HG02870 (cell line): ENCODE measurements at regions not wholly inside any gene's neighbourhood (a gene's known extent, or its start where the extent isn't known, plus 50 kb on each side); places are given as distances from the start of the nearest gene placed in this dataset.
A peak's percentile ranks its signal among the peaks of the same experiment; 100 is the strongest.

Source experiments
- ATAC-seq: cut with Tn5 transposase; IDR thresholded peaks from one replicate; pipeline ENCODE4 v1.9.1; 2021; ENCODE audit warnings: mild to moderate bottlenecking, moderate library complexity; ENCODE audit not compliant: unreplicated experiment

GRCh38 chr14:34220378-34220706 lies 241.7 kb downstream of the SPTSSA start:
- no peak for ATAC-seq

- no peak for ATAC-seq
Observed at GRCh38 chr14:34219661-34220377, 242.2 kb downstream of the SPTSSA start.

GRCh38 chr14:34218881-34219280 lies 243.2 kb downstream of the SPTSSA start:
- no peak for ATAC-seq

GRCh38 chr14:34214961-34215360 lies 247.1 kb downstream of the SPTSSA start:
- ATAC-seq: no peak

- no peak for ATAC-seq
Observed at GRCh38 chr14:34213332-34213731, 248.7 kb downstream of the SPTSSA start.

GRCh38 chr14:34212172-34212929 lies 249.7 kb downstream of the SPTSSA start:
- ATAC-seq: no peak

- peak; percentile 70 for ATAC-seq
Observed at GRCh38 chr14:34211732-34212131, 250.3 kb downstream of the SPTSSA start.

DNA sequence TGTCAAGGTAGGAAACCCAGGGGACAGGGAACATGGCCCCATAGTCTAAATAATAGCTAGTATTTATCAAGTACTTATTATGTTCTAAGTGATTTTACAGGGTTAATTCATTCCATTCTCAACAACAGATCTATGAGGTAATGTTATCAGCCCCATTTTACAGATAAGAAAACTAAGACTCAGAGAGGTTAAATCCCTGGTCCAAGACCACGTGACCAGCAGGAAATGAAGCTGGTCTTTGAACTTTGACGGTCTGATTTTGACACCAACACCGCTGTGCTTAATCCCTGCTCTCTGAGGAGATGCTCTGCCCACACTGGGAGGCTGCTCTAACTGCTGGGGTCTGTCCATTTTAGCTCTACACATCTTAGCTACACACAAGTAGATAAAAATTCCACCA lies 253.5 kb downstream of the SPTSSA start:
- no peak for ATAC-seq

- ATAC-seq: no peak
Observed at GRCh38 chr14:34205799-34206198, 254.9 kb upstream of the EGLN3 start.

DNA sequence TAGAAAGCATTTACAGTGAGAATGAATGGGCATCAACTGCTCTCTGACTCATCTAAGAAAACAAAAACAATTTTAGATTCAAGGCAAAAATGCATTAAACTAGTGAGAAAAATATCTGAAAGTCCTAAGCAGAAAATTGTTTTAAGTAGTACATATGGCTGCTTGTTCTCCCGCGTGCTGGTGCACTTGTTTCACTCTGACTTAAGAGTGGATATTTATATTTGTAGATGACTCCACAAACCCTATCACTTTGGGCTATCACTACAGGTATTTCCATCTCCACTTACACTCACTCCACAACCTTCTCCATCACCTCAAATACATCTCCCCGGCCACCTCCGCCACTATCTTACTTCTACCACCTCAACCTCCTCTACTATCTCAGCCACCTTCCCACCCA lies 253.9 kb upstream of the EGLN3 start:
- ATAC-seq: no peak

DNA sequence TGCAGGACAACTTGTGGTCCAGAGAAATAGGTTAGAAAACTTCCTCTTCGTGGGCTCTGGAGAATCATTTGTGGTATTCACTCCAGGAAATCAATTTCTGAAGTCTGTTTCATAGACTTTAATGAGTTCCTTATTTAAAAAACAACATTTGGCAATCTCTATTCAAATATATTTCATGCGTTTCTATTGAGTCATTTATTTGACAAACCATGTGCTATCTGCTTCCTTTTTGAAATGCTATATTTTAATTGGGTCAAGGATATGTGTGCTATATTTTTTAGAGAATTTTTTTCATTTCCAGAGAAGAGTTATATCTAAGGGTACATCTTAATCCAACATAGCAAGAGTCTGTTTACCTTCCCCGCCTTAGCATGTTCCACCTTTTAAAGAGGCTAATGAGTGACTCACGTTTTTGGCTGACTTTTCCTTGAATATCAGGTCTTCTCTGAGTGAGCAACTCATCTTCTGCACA lies 252.4 kb upstream of the EGLN3 start:
- no peak for ATAC-seq

DNA sequence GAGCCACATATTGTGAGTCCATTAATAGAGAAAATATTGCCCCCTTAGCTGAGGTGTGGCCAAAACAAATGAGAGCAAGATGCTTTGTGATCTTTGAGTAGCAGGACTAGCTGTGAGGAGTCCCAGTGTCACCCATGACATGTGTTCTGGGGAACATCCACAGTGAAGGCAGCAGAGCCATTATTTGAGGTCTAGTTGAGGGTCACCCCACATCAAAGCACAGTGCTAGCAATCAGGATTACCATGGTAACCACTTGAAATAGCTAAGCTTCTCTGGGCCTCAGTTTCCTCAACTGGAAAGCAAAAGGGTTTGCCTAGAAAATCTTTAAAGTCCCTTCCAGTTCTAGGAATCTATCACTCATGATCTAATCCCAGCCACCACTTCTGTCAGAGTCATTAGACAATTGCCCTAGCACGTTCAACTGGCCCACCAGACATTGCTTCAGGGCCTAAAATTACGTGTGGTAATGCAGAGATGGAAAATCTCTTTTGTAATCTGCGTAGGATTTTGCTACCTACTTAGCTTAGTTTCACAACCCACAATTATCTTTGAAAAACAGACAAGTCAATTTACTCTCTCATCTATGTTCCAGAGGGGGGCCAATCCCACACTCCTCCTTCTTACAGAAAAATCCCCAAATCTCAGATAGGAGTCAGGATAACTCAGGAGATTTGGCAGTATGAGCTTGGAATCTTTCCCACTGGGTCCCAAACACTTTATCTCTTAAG lies 251.2 kb upstream of the EGLN3 start:
- no peak for ATAC-seq

- ATAC-seq: no peak
Observed at GRCh38 chr14:34199585-34199984, 248.7 kb upstream of the EGLN3 start.

DNA sequence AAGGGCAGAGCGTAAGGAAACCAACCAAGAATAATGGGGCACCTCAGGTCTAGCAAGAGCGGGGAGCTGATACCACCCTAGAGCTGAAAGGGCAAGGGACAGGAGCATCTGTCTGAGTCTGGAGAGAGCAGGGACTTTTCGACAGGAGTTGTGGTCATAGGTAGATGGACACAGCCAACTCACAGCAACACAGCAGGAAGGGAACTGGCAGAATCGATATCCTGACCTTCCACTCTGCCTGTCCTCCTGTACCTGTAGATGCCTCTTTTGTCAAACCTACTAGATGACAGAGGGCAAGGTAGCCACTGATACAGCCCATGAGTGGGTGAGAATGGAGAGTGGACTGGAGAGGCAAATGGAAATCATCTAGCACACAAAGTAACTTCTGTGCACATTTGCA lies 247.2 kb upstream of the EGLN3 start:
- no peak for ATAC-seq

DNA sequence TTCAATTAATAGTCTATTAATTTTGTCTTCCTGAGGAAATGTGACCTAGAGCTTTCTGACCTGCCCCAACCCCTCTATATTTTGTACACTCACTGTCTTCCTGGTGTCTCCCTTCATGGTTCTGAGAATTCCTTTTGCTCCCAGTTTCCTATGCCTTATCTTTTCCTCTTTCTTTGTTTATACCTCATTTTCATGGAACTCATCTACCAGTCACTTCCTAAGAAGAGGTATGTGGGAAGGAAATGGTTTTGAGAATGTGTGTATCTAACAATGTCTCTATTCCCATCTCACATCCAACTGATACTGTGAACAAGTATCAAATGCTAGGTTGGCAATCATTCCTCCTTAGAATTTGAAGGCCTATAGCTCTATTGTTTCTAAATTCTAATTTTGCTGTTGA lies 245.1 kb upstream of the EGLN3 start:
- no peak for ATAC-seq

- ATAC-seq: no peak
Observed at GRCh38 chr14:34190717-34191116, 239.8 kb upstream of the EGLN3 start.

DNA sequence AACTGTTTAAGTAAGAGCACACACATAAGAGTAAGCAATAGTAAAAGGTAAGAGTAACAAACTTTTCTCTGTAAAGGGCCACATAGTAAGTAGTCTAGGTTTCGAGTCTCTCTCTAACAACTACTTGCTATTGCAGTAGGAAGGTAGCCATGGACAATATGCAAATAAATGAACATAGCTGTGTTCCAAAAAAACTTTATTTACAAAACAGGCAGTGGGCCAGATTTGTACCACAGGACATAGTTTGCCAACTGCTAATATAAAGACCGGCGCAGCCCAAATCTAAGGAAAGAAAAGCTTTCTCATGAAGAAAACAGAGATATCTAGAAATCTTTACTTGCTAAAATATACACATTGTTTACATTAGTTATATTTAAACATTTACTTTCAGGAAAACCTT lies 239.0 kb upstream of the EGLN3 start:
- no peak for ATAC-seq

GRCh38 chr14:34187519-34188044 lies 236.7 kb upstream of the EGLN3 start:
- no peak for ATAC-seq

GRCh38 chr14:34187061-34187460 lies 236.2 kb upstream of the EGLN3 start:
- no peak for ATAC-seq

DNA sequence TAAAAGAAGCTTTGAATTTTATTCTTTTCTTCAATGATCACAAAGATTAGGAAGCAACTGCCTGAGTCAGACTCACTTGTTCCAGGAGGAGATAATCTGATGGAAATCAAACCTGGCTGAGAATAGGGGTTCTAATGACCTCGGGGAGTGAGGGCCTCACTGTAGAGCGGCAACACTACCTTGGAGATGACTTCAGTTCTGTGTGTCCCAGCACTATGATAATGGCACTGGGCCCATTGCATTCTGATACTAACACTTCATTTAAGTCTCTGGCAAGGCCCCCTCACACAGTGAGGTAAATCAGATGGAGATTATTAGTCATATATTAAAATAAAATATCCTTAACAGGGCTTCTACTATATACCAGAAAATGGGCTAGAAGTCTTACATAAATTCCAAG lies 233.3 kb upstream of the EGLN3 start:
- no peak for ATAC-seq

DNA sequence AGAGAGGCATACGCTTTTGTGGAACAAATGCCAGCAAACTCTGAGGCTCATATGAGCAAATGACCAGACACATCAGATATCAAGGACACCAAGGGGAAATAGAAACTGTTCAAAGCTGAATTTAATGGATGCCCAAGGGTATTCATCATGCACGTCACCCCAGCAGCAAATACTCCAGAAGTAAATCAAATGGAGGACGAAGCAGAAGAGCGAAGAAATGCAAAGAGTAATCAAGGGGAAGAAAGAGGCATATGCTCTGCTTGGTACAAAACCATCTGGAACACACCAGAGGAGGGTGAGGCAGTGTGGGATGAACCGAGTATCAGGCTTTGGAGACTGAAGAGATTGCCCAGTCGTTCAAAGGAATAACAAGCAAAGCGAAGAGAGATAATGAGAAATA lies 232.6 kb upstream of the EGLN3 start:
- ATAC-seq: no peak

DNA sequence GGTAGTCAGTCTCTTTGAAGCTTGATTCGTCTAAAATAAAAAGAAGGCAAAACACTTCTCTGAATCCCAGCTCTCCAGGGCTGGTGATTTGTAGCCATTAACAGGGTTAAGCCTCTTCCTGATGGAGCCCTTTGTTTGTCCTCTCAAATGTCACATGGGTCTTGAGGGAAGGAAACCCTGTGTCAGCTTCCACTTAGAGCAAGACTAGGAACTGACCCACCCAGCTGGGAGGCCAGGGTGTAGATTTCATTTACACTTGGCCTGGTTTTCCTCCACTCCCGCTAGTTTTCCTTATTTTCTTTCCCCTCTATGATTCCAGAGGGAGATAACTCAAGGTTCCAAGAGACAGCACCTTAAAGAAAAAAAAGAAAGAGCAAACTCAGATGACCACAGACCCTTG lies 230.5 kb upstream of the EGLN3 start:
- ATAC-seq: no peak
